ENCODE measurements at regions not wholly inside any gene's neighbourhood (a gene's known extent, or its start where the extent isn't known, plus 50 kb on each side); places are given as distances from the start of the nearest gene placed in this dataset.

DNA sequence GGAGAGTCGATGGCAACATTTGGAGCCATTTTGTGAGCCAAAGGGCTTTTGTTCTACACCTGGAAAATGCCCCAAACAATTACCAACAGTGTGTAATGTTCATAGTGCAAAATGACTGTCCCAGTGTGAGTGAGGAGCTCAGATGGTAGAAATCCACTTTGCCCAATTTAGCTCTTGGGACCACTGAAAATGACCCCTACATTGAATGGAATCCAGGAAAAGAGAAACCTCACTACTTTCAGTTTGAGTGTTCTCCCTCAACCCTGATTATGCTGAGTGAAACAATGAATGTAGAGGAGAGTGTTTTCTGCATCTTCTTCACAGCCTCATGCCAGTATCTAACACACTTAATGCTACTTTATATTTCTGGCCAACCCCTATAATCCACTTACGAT is 84.9 kb upstream of the NRN1 start (continued):
- TF ChIP-seq RFX5 (IDR thresholded peaks at IDR 0.05; ENCODE audit: low read depth, low read length) (no peak), EP300 (IDR thresholded peaks at IDR 0.05; ENCODE audit: borderline replicate concordance in 1 of 2, control insufficient read depth in 1 of 2, low read depth in 2 of 2, low read length in 2 of 2) (peak in 1 of 2 experiments; percentile 7; a peak in 1 of 4 replicates), ATF7 (IDR thresholded peaks at IDR 0.05; ENCODE audit: low read depth) (no peak), IKZF2 (IDR thresholded peaks at IDR 0.05) (peak; percentile 36 to 69; a peak in 2 of 4 replicates), GABPA (IDR thresholded peaks at IDR 0.05; ENCODE audit: low read depth) (no peak), IKZF1 (conservative IDR thresholded peaks at IDR 0.05) (peak; percentile 56), MTA3 (IDR thresholded peaks at IDR 0.05; ENCODE audit: borderline replicate concordance, low read length) (no peak), BMI1 (IDR thresholded peaks at IDR 0.05; ENCODE audit: borderline replicate concordance) (no peak), ZZZ3 (IDR thresholded peaks at IDR 0.05; ENCODE audit: control insufficient read depth, insufficient read length, low read depth) (no peak)

DNA sequence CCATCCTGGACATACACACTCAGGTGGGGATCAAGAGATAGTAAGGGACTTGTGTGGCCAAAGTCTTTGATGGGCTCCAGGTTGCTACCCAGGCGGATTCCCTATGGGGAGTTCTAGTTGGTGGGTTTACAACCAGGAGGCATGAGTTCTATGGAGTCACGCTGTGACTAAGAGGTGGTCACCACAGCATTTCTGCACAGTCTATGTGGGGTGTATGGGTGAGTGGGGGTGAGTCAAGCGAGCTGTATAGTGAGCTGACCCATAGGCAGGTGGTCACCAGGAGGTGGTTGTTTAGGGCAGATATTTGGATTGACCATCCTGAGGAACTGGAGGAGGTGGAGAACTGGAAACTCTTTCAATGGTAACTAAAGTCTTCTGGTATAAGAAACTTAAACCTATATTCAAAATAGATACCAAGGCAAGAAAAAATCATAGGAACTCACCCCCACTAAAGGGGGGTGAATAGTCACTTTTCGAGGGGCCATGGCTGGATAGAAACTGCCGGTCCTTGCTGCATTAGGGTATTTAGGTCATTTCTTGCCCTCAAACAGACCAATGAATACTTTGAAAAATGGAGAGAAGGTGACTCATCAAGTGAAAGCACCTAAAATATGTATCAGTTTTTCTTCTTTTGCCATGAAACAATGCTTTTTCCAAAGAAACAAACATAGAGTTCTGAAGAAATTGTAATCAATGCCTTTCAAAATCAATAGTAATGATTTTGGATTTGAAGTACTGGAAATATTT is 84.3 kb upstream of the NRN1 start:
- SMC1A ChIA-PET (ENCODE audit: uncharacterized antibody, unreplicated experiment): no interaction called here
- CTCF ChIA-PET: interaction anchor here (0.6 to 1.1 kb wide), 2 partner anchors 11 to 669 kb away, joined by 3 to 4 read pairs; no protein-coding TSS in a partner anchor
- TF ChIP-seq CREM (IDR thresholded peaks at IDR 0.05; ENCODE audit: low read depth): no peak
- no peak for TF ChIP-seq EED (IDR thresholded peaks at IDR 0.05; ENCODE audit: low read depth)
- no peak for TF ChIP-seq TCF7 (IDR thresholded peaks at IDR 0.05; ENCODE audit: borderline replicate concordance)
- TF ChIP-seq POLR2AphosphoS2 (IDR thresholded peaks at IDR 0.05; ENCODE audit: low read depth, low read length): no peak
- no peak for TF ChIP-seq CHD4 (IDR thresholded peaks at IDR 0.05)
- TF ChIP-seq RB1 (IDR thresholded peaks at IDR 0.05; ENCODE audit: borderline replicate concordance): no peak
- TF ChIP-seq CBX3 (IDR thresholded peaks at IDR 0.05; ENCODE audit: borderline replicate concordance, low read depth): no peak
- TF ChIP-seq CBX5 (IDR thresholded peaks at IDR 0.05; ENCODE audit: low read depth): no peak
- TF ChIP-seq EZH2 (IDR thresholded peaks at IDR 0.05; ENCODE audit: borderline replicate concordance, control insufficient read depth, low read depth, low read length): no peak
- TF ChIP-seq IRF4 (IDR thresholded peaks at IDR 0.05; ENCODE audit: low read depth, low read length): no peak
- no peak for TF ChIP-seq BCL11A (IDR thresholded peaks at IDR 0.05; ENCODE audit: low read depth, low read length)
- TF ChIP-seq TAF1 (IDR thresholded peaks at IDR 0.05; ENCODE audit: borderline replicate concordance, low read depth, low read length): no peak
- TF ChIP-seq, protein P1, sequence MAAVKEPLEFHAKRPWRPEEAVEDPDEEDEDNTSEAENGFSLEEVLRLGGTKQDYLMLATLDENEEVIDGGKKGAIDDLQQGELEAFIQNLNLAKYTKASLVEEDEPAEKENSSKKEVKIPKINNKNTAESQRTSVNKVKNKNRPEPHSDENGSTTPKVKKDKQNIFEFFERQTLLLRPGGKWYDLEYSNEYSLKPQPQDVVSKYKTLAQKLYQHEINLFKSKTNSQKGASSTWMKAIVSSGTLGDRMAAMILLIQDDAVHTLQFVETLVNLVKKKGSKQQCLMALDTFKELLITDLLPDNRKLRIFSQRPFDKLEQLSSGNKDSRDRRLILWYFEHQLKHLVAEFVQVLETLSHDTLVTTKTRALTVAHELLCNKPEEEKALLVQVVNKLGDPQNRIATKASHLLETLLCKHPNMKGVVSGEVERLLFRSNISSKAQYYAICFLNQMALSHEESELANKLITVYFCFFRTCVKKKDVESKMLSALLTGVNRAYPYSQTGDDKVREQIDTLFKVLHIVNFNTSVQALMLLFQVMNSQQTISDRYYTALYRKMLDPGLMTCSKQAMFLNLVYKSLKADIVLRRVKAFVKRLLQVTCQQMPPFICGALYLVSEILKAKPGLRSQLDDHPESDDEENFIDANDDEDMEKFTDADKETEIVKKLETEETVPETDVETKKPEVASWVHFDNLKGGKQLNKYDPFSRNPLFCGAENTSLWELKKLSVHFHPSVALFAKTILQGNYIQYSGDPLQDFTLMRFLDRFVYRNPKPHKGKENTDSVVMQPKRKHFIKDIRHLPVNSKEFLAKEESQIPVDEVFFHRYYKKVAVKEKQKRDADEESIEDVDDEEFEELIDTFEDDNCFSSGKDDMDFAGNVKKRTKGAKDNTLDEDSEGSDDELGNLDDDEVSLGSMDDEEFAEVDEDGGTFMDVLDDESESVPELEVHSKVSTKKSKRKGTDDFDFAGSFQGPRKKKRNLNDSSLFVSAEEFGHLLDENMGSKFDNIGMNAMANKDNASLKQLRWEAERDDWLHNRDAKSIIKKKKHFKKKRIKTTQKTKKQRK (IDR thresholded peaks at IDR 0.05; ENCODE audit: low read depth, low read length): no peak
- TF ChIP-seq SRF (IDR thresholded peaks at IDR 0.05; ENCODE audit: low read depth in 2 of 2, low read length in 2 of 2): no peak
- 18% methylated on average over 5 of the region's 5 CpGs for WGBS (ENCODE audit: insufficient coverage, insufficient replicate concordance, low lambda C conversion rate, missing lambda C conversion rate)
- intact Hi-C loops (cut with micrococcal nuclease; ENCODE audit: unreplicated experiment) (no loop called here), in situ Hi-C loops (cut with MboI) (no loop called here)
- Histone ChIP-seq H4K20me1 (ENCODE audit: control insufficient read depth, insufficient read depth) (no peaks in the 10 kb centered on the region), H3K4me3 (no peak overlapping the region), H3K4me2 (ENCODE audit: control insufficient read depth, insufficient read depth) (peak overlapping the region; percentile 69), H3K36me3 (ENCODE audit: control insufficient read depth in 2 of 2, insufficient read depth in 2 of 2, low read length in 1 of 2) (no peaks in the 10 kb centered on the region), H2AFZ (ENCODE audit: control insufficient read depth, low read depth, low read length) (no peak overlapping the region), H3K27ac (ENCODE audit: control insufficient read depth, insufficient read depth) (peak overlapping the region; percentile 28; the same call in 1 of the 2 replicates), H3K4me1 (ENCODE audit: control insufficient read depth, insufficient read depth, low read length) (peaks cover 9% of the 10 kb centered on the region; the same call in 1 of the 2 replicates), H3K9ac (ENCODE audit: control insufficient read depth, insufficient read depth, low read length) (no peak overlapping the region), H3K9me3 (replicated peaks; ENCODE audit: control insufficient read depth, insufficient read depth, low read length) (no peaks in the 10 kb centered on the region), H3K79me2 (ENCODE audit: control insufficient read depth, insufficient read depth, low read length) (no peaks in the 10 kb centered on the region), H3K27me3 (replicated peaks in 1 of 2; ENCODE audit: control insufficient read depth in 2 of 2, insufficient read depth in 2 of 2, low read length in 1 of 2) (no peaks in the 10 kb centered on the region)
- RAD21 ChIA-PET (ENCODE audit: unreplicated experiment): no interaction called here
- ATAC-seq (peak; percentile 81), FAIRE-seq (no peak), DNase-seq (ENCODE audit: low read depth, low spot score) (no peak)
- POLR2A ChIA-PET: no interaction called here
- no TSS peak for BruUV-seq (replicated peaks)

Measured in GM12878 (cell line).